HepG2 (cell line): ENCODE measurements at regions not wholly inside any gene's neighbourhood (a gene's known extent, or its start where the extent isn't known, plus 50 kb on each side); places are given as distances from the start of the nearest gene placed in this dataset.

Experiments
- ATAC-seq: fragments of 200-7000 bp; cut with Tn5 transposase; 3 replicates; pipeline ENCODE4 v1.9.1; 2020; ENCODE audit warnings: mild to moderate bottlenecking, moderate library complexity
- BruUV-seq: library from RNA; stranded (reverse); fragments of 400-500 nt; replicated peaks from 2 replicates; lab custom pipeline; 2021; lab: Mats Ljungman, UMichigan
- CTCF ChIA-PET: fragments of 300-600 bp; formaldehyde crosslinking; extraction: SDS; loops from one replicate; lab custom pipeline; 2021; ENCODE audit warnings: low total read pairs, inconsistent platforms, low intra/inter-chr PET ratio; lab: Yijun Ruan, JAX
- POLR2A ChIA-PET: fragments of 350-600 bp; sonication (Branson Sonifier 250); formaldehyde crosslinking; loops from one replicate; lab custom pipeline; 2020; ENCODE audit warnings: antibody characterized with exemption, inconsistent platforms; lab: Yijun Ruan, JAX
- DNase-seq: peaks from one replicate; pipeline ENCODE4 v3.0.0-alpha.2; 2015; ENCODE audit warnings: low spot score
- FAIRE-seq: peaks from 3 replicates; lab custom pipeline; 2011; peaks lifted over from hg19 to GRCh38; lab: Jason Lieb, UNC
- H2AFZ ChIP-seq: one replicate; pipeline ENCODE4 v1.6.1; 2011; ENCODE audit warnings: low read length, inconsistent platforms
- H3K27ac ChIP-seq: fragments of 300-600 bp; 3 replicates; pipeline ENCODE4 v1.8.0; 2011; ENCODE audit warnings: mixed run types, mild to moderate bottlenecking, mixed read lengths, low read length, inconsistent platforms; ENCODE audit not compliant: insufficient read depth; ENCODE audit errors: extremely low read length
- H3K27me3 ChIP-seq, 2 experiments: fragments of 200-600 bp in 1 of 2; 2 replicates in 1 of 2; 3 replicates in 1 of 2; pipeline versions ENCODE4 v1.6.0 to v1.8.0; 2011; ENCODE audit warnings: low read length in 2 of 2, mild to moderate bottlenecking in 2 of 2, moderate library complexity in 2 of 2, inconsistent platforms in 1 of 2; ENCODE audit not compliant: insufficient read depth in 2 of 2, control insufficient read depth in 1 of 2
- H3K36me3 ChIP-seq, 2 experiments: fragments of 200-600 bp in 1 of 2; replicated peaks in 1 of 2; 2 replicates in 1 of 2; 3 replicates in 1 of 2; pipeline versions ENCODE4 v1.5.1 to v1.8.0; 2011; ENCODE audit warnings: low read length in 2 of 2, inconsistent platforms in 1 of 2; ENCODE audit not compliant: insufficient read depth in 2 of 2, control insufficient read depth in 1 of 2
- H3K4me1 ChIP-seq: 2 replicates; pipeline ENCODE4 v1.5.1; 2012; ENCODE audit warnings: low read length, inconsistent platforms; ENCODE audit not compliant: insufficient read depth
- H3K4me2 ChIP-seq: 2 replicates; pipeline ENCODE4 v1.6.0; 2011; ENCODE audit warnings: low read depth, low read length, inconsistent platforms
- H3K4me3 ChIP-seq, 3 experiments: fragments of 200-600 bp in 1 of 3; sonication (generic), shearing (Covaris generic) in 1 of 3; replicated peaks in 1 of 3; 2 replicates each; pipeline ENCODE4 v1.5.1; 2011 to 2016; ENCODE audit warnings: low read length in 3 of 3, inconsistent platforms in 2 of 3, low read depth in 2 of 3, mild to moderate bottlenecking in 2 of 3, control low read depth in 1 of 3, mixed read lengths in 1 of 3; ENCODE audit not compliant: insufficient read depth in 1 of 3
- H3K79me2 ChIP-seq: one replicate; pipeline ENCODE4 v1.6.1; 2011; ENCODE audit warnings: low read length, inconsistent platforms; ENCODE audit not compliant: insufficient read depth
- H3K9ac ChIP-seq: 2 replicates; pipeline ENCODE4 v1.6.0; 2011; ENCODE audit warnings: mild to moderate bottlenecking, low read depth, low read length, inconsistent platforms; ENCODE audit not compliant: insufficient read depth
- H3K9me3 ChIP-seq: 2 replicates; pipeline ENCODE4 v1.5.1; 2012; ENCODE audit warnings: mild to moderate bottlenecking, low read length
- H4K20me1 ChIP-seq: 2 replicates; pipeline ENCODE4 v1.6.0; 2011; ENCODE audit warnings: inconsistent platforms, mild to moderate bottlenecking, low read length, moderate library complexity; ENCODE audit not compliant: insufficient read depth
- AFF4 ChIP-seq: sonication (generic); formaldehyde crosslinking; IDR thresholded peaks from 2 replicates; pipeline ENCODE4 v1.4.0; 2020; ENCODE audit warnings: missing genetic modification reagents
- DMTF1 ChIP-seq: sonication (generic); formaldehyde crosslinking; IDR thresholded peaks from 2 replicates; pipeline ENCODE4 v1.4.0; 2020; ENCODE audit warnings: mild to moderate bottlenecking, missing genetic modification reagents
- PTBP1 ChIP-seq: fragments of 200-400 bp; formaldehyde crosslinking; IDR thresholded peaks from 2 replicates; pipeline ENCODE4 v1.6.1; 2018; ENCODE audit warnings: low read length, low read depth; ENCODE audit not compliant: poor library complexity, severe bottlenecking
- RBFOX2 ChIP-seq: fragments of 200-400 bp; formaldehyde crosslinking; IDR thresholded peaks from 2 replicates; pipeline ENCODE4 v1.6.1; 2017; ENCODE audit warnings: low read depth, mild to moderate bottlenecking, low read length
- RNF219 ChIP-seq: sonication (generic); formaldehyde crosslinking; IDR thresholded peaks from 2 replicates; pipeline ENCODE4 v1.5.0; 2020; ENCODE audit warnings: mild to moderate bottlenecking, missing genetic modification reagents
- SMARCC2 ChIP-seq: fragments of 450-650 bp; IDR thresholded peaks from 2 replicates; pipeline ENCODE4 v1.6.1; 2017; ENCODE audit warnings: antibody characterized with exemption, mild to moderate bottlenecking
- ZNF20 ChIP-seq: sonication (generic); formaldehyde crosslinking; IDR thresholded peaks from 2 replicates; pipeline ENCODE4 v1.4.0; 2020; ENCODE audit warnings: mild to moderate bottlenecking, moderate library complexity, missing genetic modification reagents
- WGBS: methylation state at CpG from one replicate; pipeline ENCODE4 v1.1.6; 2017; ENCODE audit warnings: low lambda C conversion rate; 5-methylcytosine and 5-hydroxymethylcytosine counted together
- in situ Hi-C: cut with HindIII; loops from 2 replicates; pipeline ENCODE4 v1.10.0; 2017; ENCODE audit warnings: low pct_unique_long_range_greater_than_20kb; ENCODE audit not compliant: extremely low pct_ligation_motif_present
- intact Hi-C: fragments of 100-400 bp; cut with micrococcal nuclease; formaldehyde crosslinking; loops from one replicate; pipeline ENCODE4 v1.10.0; 2022; ENCODE audit not compliant: unreplicated experiment

- H3K27ac ChIP-seq = no peak overlapping the region
- CTCF ChIA-PET = no interaction called here
- H3K36me3 ChIP-seq = peaks cover 18 to 24% of the 10 kb centered on the region in 2 experiments
- no TSS peak for BruUV-seq
- no peak overlapping the region for H3K4me3 ChIP-seq
- H3K9ac ChIP-seq = no peak overlapping the region
- TF ChIP-seq DMTF1 (CRISPR knock-in tag) = no peak
- no peak for TF ChIP-seq SMARCC2
- TF ChIP-seq PTBP1 = no peak
- TF ChIP-seq RBFOX2 = no peak
- no peak for TF ChIP-seq AFF4 (CRISPR knock-in tag)
- no peak for TF ChIP-seq RNF219
- TF ChIP-seq ZNF20 (CRISPR knock-in tag) = no peak
- TF ChIP-seq, all 625 proteins: peak for 0
- WGBS = 93% methylated on average over 25 of the region's 27 CpGs
- Histone ChIP-seq H3K79me2 (no peaks in the 10 kb centered on the region), H4K20me1 (peaks cover 3% of the 10 kb centered on the region; the same call in 1 of the 2 replicates), H3K4me2 (no peak overlapping the region), H3K27me3 (no peaks in the 10 kb centered on the region; a peak in 1 of 5 replicates), H2AFZ (no peak overlapping the region), H3K9me3 (no peaks in the 10 kb centered on the region), H3K4me1 (peaks cover 4% of the 10 kb centered on the region; the same call in 1 of the 2 replicates)
- intact Hi-C loops (no loop called here), in situ Hi-C loops (no loop called here)
- no peak for DNase-seq
- FAIRE-seq = no peak
- no peak for ATAC-seq
- POLR2A ChIA-PET = no interaction called here
These were observed 80.2 kb downstream of the NCOR2 start for GRCh38 chr12:124487066-124487833.
